NT2/D1 (cell line): ENCODE measurements at regions not wholly inside any gene's neighbourhood (a gene's known extent, or its start where the extent isn't known, plus 50 kb on each side); places are given as distances from the start of the nearest gene placed in this dataset.

Source experiments
- DNase-seq: peaks from one replicate; pipeline ENCODE4 v3.0.0-alpha.2; 2011; ENCODE audit warnings: low read depth, low spot score
- H3K27me3 ChIP-seq: 2 replicates; pipeline ENCODE4 v1.6.0; 2011; ENCODE audit warnings: mild to moderate bottlenecking; ENCODE audit not compliant: insufficient read length, insufficient read depth
- H3K36me3 ChIP-seq: 2 replicates; pipeline ENCODE4 v1.6.1; 2011; ENCODE audit warnings: mild to moderate bottlenecking, low read length, mixed read lengths; ENCODE audit not compliant: insufficient read depth, insufficient read length
- H3K4me1 ChIP-seq: 2 replicates; pipeline ENCODE4 v1.5.1; 2011; ENCODE audit not compliant: insufficient read depth, insufficient read length
- H3K4me3 ChIP-seq: 2 replicates; pipeline ENCODE4 v1.5.1; 2011; ENCODE audit warnings: low read depth; ENCODE audit not compliant: insufficient read length
- H3K9ac ChIP-seq: 2 replicates; pipeline ENCODE4 v1.6.0; 2011; ENCODE audit warnings: low read depth; ENCODE audit not compliant: insufficient read length
- H3K9me3 ChIP-seq: 2 replicates; pipeline ENCODE4 v1.5.1; 2011; ENCODE audit warnings: mild to moderate bottlenecking, low read length; ENCODE audit not compliant: insufficient read depth
- SUZ12 ChIP-seq: IDR thresholded peaks from 2 replicates; pipeline ENCODE4 v1.6.1; 2011; ENCODE audit not compliant: insufficient read length, insufficient read depth; ENCODE audit errors: extremely low read depth
- YY1 ChIP-seq: IDR thresholded peaks from 2 replicates; pipeline ENCODE4 v1.6.1; 2011; ENCODE audit not compliant: insufficient read length, insufficient read depth
- ZNF274 ChIP-seq: IDR thresholded peaks from 2 replicates; pipeline ENCODE4 v1.6.1; 2011; ENCODE audit warnings: mild to moderate bottlenecking, low read depth, low read length

- Histone ChIP-seq H3K9ac (no peak overlapping the region), H3K36me3 (no peaks in the 10 kb centered on the region), H3K4me1 (peaks cover 11% of the 10 kb centered on the region), H3K27me3 (no peaks in the 10 kb centered on the region), H3K4me3 (no peak overlapping the region), H3K9me3 (no peaks in the 10 kb centered on the region)
- no peak for DNase-seq
- TF ChIP-seq ZNF274 (no peak), YY1 (no peak), SUZ12 (no peak)
These were observed 54.7 kb upstream of the SNX9 start for GRCh38 chr6:157768304-157768703.

GRCh38 chr6:157768863-157769551 lies 54.0 kb upstream of the SNX9 start:
- TF ChIP-seq ZNF274 = no peak
- no peak for TF ChIP-seq SUZ12
- TF ChIP-seq YY1 = no peak
- Histone ChIP-seq H3K9ac (no peak overlapping the region), H3K4me3 (no peak overlapping the region), H3K9me3 (no peaks in the 10 kb centered on the region), H3K4me1 (peaks cover 10% of the 10 kb centered on the region), H3K27me3 (no peaks in the 10 kb centered on the region), H3K36me3 (no peaks in the 10 kb centered on the region)
- DNase-seq = no peak

- Histone ChIP-seq H3K9ac (no peak overlapping the region), H3K4me3 (no peak overlapping the region), H3K27me3 (no peaks in the 10 kb centered on the region), H3K9me3 (no peaks in the 10 kb centered on the region), H3K36me3 (no peaks in the 10 kb centered on the region), H3K4me1 (peaks cover 7% of the 10 kb centered on the region)
- TF ChIP-seq YY1 (no peak), ZNF274 (no peak), SUZ12 (no peak)
- no peak for DNase-seq
These were observed 53.1 kb upstream of the SNX9 start for GRCh38 chr6:157769776-157770426.

GRCh38 chr6:157770946-157771345 lies 52.1 kb upstream of the SNX9 start:
- DNase-seq = no peak
- TF ChIP-seq YY1 = no peak
- no peak for TF ChIP-seq ZNF274
- no peak for TF ChIP-seq SUZ12
- Histone ChIP-seq H3K9me3 (no peaks in the 10 kb centered on the region), H3K4me1 (peaks cover 7% of the 10 kb centered on the region), H3K9ac (no peak overlapping the region), H3K36me3 (no peaks in the 10 kb centered on the region), H3K4me3 (no peak overlapping the region), H3K27me3 (no peaks in the 10 kb centered on the region)

DNA sequence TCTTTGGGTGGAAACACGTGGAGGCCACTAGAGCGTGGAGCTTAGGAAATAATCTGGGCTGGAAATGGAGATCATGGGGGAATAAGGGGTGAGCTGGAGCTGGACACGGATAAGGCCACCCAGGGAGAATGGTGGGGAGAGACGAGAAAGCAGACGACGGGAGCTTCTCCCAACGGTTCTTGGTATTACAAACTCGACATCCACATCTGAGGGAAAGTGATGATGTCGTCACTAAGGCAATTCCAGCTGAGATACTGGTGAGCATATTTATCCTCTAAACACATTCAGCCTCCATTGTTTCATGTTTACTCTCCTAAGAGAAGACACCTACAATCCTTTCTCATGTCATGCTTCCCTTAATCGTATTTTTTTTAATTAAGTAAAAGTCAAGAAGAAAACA lies 50.2 kb upstream of the SNX9 start:
- Histone ChIP-seq H3K4me1 (peaks cover 7% of the 10 kb centered on the region), H3K9me3 (no peaks in the 10 kb centered on the region), H3K9ac (no peak overlapping the region), H3K27me3 (no peaks in the 10 kb centered on the region), H3K36me3 (no peaks in the 10 kb centered on the region), H3K4me3 (no peak overlapping the region)
- TF ChIP-seq SUZ12 = no peak
- no peak for TF ChIP-seq YY1
- no peak for TF ChIP-seq ZNF274
- DNase-seq = no peak
